ENCODE measurements at regions not wholly inside any gene's neighbourhood (a gene's known extent, or its start where the extent isn't known, plus 50 kb on each side); places are given as distances from the start of the nearest gene placed in this dataset.

DNA sequence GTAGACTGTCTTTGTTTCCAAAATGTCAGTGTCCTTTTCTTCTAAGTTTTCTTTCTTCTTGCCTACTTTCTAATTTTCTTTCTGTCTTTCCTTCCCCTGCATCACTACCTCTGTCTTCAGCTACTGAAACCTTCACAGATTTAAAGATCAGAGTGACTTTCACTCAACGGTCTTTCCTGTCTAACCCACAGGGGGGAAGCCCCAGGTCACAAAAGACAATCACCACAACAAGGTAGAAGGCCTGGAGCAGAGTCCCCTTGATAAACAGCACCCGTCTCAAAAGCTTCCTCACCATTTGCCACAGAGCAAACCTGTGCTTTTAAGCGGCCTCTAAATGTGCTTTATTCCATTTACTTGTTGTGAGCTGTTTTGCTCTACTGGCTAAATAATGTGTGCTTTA lies 665.4 kb downstream of the BCL11A start:
- Histone ChIP-seq H3K4me3 (no peak overlapping the region), H3K27me3 (no peaks in the 10 kb centered on the region), H3K36me3 (no peaks in the 10 kb centered on the region), H3K27ac (no peak overlapping the region), H3K4me1 (no peaks in the 10 kb centered on the region), H3K9me3 (no peaks in the 10 kb centered on the region)
- intact Hi-C loops (cut with DNase I; ENCODE audit: low total_unique reads): loop anchor here (2.0 kb wide), 1 partner anchor 61 kb away; no protein-coding TSS in a partner anchor
- no peak for DNase-seq (ENCODE audit: low spot score in 2 of 2)
- TF ChIP-seq, protein P1, sequence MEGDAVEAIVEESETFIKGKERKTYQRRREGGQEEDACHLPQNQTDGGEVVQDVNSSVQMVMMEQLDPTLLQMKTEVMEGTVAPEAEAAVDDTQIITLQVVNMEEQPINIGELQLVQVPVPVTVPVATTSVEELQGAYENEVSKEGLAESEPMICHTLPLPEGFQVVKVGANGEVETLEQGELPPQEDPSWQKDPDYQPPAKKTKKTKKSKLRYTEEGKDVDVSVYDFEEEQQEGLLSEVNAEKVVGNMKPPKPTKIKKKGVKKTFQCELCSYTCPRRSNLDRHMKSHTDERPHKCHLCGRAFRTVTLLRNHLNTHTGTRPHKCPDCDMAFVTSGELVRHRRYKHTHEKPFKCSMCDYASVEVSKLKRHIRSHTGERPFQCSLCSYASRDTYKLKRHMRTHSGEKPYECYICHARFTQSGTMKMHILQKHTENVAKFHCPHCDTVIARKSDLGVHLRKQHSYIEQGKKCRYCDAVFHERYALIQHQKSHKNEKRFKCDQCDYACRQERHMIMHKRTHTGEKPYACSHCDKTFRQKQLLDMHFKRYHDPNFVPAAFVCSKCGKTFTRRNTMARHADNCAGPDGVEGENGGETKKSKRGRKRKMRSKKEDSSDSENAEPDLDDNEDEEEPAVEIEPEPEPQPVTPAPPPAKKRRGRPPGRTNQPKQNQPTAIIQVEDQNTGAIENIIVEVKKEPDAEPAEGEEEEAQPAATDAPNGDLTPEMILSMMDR (IDR thresholded peaks at IDR 0.05): no peak
- TF ChIP-seq POLR2A (IDR thresholded peaks at IDR 0.05) (no peak), POLR2AphosphoS5 (IDR thresholded peaks at IDR 0.05) (no peak)

DNA sequence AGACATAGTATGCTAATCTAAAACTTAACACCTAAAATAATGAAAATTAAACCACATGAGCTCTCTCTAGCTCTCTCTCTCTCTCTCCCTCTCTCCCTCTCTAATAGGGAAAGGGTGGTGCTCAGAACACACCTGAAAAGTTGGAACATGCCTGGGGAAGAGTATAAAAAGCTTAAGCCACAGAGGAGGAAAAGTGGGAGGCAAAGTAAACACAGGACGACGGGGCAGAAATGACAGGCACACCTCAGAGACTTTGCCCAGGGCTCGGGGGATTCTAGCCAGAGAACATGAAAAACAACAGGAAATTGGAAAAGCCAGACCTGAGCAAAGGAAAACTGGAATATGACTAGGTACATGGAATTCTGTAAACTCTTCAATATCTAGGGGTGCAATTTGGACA lies 666.1 kb downstream of the BCL11A start:
- intact Hi-C loops (cut with DNase I; ENCODE audit: low total_unique reads): no loop called here

DNA sequence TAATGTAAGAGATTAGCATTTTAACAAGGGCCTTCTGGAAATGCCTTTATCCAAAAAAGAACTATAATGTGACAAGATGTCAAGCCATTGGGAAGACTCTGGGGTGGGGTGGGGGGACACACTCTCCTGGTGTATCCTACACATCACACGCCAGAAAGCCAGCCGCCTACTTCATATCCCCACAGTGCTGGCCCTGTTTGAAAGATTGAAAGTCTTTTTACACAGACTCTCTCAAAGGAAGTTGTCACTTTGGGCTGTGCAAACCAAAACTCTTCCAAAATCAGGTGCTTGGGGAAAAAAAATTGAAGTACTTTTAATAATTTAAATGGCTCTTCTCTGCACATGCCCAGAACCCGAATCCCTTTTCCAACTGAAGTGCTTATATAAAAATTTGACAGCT lies 666.7 kb downstream of the BCL11A start:
- TF ChIP-seq POLR2AphosphoS5 (IDR thresholded peaks at IDR 0.05) (no peak), POLR2A (IDR thresholded peaks at IDR 0.05) (no peak)
- TF ChIP-seq, protein P1 (IDR thresholded peaks at IDR 0.05): no peak
- no peaks in the 10 kb centered on the region for H3K36me3 ChIP-seq
- no peaks in the 10 kb centered on the region for H3K4me1 ChIP-seq
- no peak overlapping the region for H3K4me3 ChIP-seq
- H3K27me3 ChIP-seq: no peaks in the 10 kb centered on the region
- intact Hi-C loops (cut with DNase I; ENCODE audit: low total_unique reads): no loop called here
- H3K27ac ChIP-seq: no peak overlapping the region
- H3K9me3 ChIP-seq: no peaks in the 10 kb centered on the region
- DNase-seq (ENCODE audit: low spot score in 2 of 2): no peak

More for the DNA sequence above, 666.1 kb downstream of the BCL11A start:
- Histone ChIP-seq H3K4me1 (no peaks in the 10 kb centered on the region), H3K4me3 (no peak overlapping the region), H3K9me3 (no peaks in the 10 kb centered on the region), H3K27me3 (no peaks in the 10 kb centered on the region), H3K27ac (no peak overlapping the region), H3K36me3 (no peaks in the 10 kb centered on the region)
- TF ChIP-seq, protein P1 (IDR thresholded peaks at IDR 0.05): no peak
- TF ChIP-seq POLR2A (IDR thresholded peaks at IDR 0.05): no peak
- DNase-seq (ENCODE audit: low spot score in 2 of 2): no peak

DNA sequence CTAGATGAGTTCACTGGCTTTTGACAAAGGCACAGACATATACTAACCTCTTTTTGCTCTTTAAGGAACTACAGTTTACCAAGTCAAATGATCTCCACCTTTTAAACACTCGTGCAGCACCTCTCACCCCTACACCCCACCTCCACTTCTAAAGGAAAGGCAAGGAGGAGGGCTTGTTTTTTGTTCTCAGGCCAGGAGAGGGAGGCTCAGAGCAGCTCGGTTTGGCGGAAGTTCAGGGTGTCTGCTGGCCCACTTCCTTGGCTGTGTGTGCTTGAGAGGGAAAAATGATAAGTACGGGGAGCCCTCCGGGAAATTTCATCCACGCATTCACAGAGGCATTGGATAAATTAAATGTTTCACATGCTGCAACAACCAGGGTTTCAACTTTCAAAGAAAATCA lies 667.9 kb downstream of the BCL11A start:
- H3K27me3 ChIP-seq: no peaks in the 10 kb centered on the region
- H3K27ac ChIP-seq: no peak overlapping the region
- no peaks in the 10 kb centered on the region for H3K36me3 ChIP-seq
- H3K4me1 ChIP-seq: no peaks in the 10 kb centered on the region
- H3K4me3 ChIP-seq: no peak overlapping the region
- H3K9me3 ChIP-seq: no peaks in the 10 kb centered on the region
- intact Hi-C loops (cut with DNase I; ENCODE audit: low total_unique reads): no loop called here
- DNase-seq (ENCODE audit: low spot score in 2 of 2): peak in 1 of 2 donors; percentile 58
- TF ChIP-seq POLR2A (IDR thresholded peaks at IDR 0.05) (no peak), POLR2AphosphoS5 (IDR thresholded peaks at IDR 0.05) (no peak)
- TF ChIP-seq, protein P1 (IDR thresholded peaks at IDR 0.05): no peak

DNA sequence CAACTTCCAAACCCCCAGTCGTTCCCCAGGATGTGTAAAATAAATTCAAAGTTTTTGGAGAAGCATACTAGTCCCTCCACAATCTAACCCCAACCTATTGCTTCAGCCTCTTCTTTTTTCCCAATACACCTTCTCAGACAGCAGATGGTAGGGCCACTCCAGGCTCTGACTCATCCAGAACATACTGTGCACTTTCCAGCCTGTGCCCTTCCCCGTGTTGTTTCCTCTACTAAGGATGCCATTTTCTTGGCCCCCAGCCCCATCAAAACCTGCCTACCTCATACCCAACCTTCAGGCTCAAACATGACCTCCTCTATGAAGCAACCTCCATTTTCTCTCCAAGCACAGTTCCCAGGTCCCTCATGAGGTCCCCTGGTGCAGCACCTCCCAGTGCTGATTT lies 669.3 kb downstream of the BCL11A start:
- intact Hi-C loops (cut with DNase I; ENCODE audit: low total_unique reads): loop anchor here (5.0 kb wide), 1 partner anchor 1587 kb away; no protein-coding TSS in a partner anchor
- Histone ChIP-seq H3K27me3 (no peaks in the 10 kb centered on the region), H3K4me3 (no peak overlapping the region), H3K27ac (peak overlapping the region in 1 of 2 donors; percentile 50), H3K9me3 (no peaks in the 10 kb centered on the region), H3K4me1 (no peaks in the 10 kb centered on the region), H3K36me3 (no peaks in the 10 kb centered on the region)
- no peak for DNase-seq (ENCODE audit: low spot score in 2 of 2)
- no peak for TF ChIP-seq POLR2AphosphoS5 (IDR thresholded peaks at IDR 0.05)

DNA sequence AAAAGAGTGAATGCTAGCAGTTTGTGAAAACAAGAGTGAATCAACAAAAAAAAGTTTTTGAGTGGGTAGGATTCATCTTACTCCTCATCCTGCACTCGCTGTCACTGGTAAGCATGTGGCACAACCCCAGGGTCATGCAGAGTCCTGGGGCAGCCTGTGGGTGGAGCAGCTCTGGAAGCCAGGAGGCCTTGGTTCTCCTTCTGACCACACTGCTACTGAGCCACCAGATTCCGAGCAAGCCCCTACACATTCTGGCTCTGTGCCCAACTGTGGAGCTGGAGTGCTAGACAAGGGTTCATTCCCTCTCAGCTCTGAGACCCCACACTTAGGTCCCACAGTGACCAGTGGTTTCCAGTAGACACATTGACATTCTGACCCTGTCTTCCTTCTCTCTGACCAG lies 670.6 kb downstream of the BCL11A start:
- Histone ChIP-seq H3K9me3 (no peaks in the 10 kb centered on the region), H3K27me3 (no peaks in the 10 kb centered on the region), H3K27ac (peak overlapping the region in 1 of 2 donors; percentile 50), H3K4me3 (no peak overlapping the region), H3K4me1 (no peaks in the 10 kb centered on the region), H3K36me3 (no peaks in the 10 kb centered on the region)
- TF ChIP-seq POLR2AphosphoS5 (IDR thresholded peaks at IDR 0.05) (no peak), POLR2A (IDR thresholded peaks at IDR 0.05) (no peak)
- TF ChIP-seq, protein P1 (IDR thresholded peaks at IDR 0.05): no peak
- peak in 1 of 2 donors; percentile 77 for DNase-seq (ENCODE audit: low spot score in 2 of 2)
- intact Hi-C loops (cut with DNase I; ENCODE audit: low total_unique reads): loop anchor here (5.0 kb wide), 1 partner anchor 1586 kb away; no protein-coding TSS in a partner anchor
